GM19043 (cell line): ENCODE measurements at regions not wholly inside any gene's neighbourhood (a gene's known extent, or its start where the extent isn't known, plus 50 kb on each side); places are given as distances from the start of the nearest gene placed in this dataset.

Source experiments
- ATAC-seq: cut with Tn5 transposase; IDR thresholded peaks from one replicate; pipeline ENCODE4 v1.9.1; 2021; ENCODE audit warnings: low read depth; ENCODE audit not compliant: unreplicated experiment

DNA sequence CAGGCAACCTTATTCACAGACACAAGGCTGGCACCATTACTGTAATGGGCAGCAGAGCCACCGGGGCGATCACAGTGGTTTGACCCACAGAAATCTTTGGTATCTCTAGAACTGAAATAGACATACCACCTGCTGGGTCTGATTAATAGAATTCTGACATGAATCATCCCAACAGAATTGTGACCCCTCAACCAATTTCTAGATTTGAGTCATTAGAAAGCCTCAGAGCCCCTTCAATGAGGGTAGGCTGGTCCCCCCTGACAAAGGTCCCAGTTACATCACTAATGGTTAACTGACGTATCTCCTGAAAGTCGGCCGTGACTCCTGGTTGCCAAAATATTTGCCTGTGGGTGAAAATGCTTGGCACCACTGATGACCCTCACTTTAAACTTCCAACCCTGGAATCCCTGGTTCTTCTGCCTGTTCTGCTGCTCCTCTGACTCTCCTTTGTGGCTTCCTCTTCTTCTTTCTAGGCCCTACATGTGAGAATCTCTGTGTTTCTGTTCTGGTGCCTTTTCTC is 124.9 kb upstream of the ARID1B start:
- no peak for ATAC-seq

DNA sequence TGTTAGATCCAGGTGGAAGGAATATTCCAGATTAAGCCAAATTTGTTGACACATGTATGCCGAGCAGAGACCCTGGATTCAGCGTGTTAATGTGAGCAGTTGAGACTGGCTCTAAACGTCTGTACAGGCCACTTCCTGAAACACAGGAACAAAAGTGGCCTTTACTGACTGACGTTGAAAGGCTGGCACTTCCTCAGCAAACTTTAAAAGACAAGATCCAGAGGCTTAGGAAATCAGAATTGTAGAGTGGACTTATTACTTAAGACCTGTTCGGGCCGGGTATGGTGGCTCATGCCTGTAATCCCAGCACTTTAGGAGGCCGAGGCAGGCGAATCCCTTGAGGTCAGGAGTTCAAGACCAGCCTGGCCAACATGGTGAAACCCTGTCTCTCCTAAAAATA is 125.7 kb upstream of the ARID1B start:
- ATAC-seq: no peak

DNA sequence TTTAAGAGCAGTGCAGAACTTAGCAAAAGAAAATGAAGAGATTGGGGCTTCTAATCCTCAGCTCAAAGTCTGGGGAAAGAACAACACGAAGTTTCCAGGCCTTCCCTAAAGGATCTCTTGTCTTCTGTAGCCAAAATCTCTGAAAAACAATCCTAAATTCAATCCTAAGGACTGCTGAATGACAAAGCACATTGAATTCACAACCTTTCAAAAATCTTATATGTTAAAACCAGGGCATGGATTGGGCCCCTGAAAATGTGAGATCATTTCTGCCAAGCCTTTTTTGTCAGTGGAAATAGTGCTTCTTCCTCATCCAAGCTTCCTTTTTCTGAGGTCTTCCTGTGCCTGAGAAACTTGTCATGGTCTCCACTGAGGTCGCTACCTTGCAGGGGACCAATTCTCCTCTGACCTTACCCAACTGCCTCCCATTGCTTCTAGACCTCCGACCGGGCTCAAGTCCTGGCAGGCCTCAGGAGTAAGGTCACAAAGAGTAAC is 126.2 kb upstream of the ARID1B start:
- ATAC-seq: no peak

DNA sequence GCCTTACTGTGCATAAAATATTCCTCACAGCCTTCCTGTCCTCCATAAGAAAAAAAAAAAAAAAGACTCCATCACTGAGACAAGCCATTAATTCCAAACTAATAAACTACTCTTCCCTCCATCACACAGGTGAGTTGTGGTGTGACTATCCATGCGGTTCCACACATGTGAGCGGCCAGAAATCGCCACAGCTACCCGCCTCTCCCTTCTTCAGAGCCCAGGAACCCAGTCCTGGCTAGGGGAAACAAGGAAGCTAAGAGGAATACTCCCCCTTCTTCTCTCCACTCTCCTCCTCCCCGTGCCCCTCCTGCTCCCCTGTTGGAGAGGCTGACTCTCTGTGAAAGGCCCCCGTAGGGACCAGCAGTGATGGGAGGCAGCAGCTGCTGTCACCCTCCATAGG is 128.6 kb upstream of the ARID1B start:
- no peak for ATAC-seq

DNA sequence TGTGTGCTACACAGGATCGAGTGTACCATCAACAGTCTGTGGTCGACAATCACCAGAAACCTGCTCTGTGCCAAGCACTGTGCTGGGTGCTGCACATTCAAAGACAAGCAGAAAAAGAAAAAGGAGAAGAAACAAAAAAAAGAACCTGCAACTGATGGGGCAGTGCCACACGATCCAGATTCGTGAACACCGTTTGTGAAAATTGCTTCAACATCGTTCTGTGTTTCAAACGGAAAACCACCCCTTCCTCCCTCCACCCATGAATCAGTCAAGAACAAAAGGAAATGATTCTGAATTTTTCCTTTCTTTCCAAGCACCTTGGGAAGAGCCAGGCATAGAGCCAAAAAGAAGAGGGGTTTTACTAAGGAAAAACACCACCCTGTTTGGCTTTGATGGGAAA is 129.2 kb upstream of the ARID1B start:
- no peak for ATAC-seq

DNA sequence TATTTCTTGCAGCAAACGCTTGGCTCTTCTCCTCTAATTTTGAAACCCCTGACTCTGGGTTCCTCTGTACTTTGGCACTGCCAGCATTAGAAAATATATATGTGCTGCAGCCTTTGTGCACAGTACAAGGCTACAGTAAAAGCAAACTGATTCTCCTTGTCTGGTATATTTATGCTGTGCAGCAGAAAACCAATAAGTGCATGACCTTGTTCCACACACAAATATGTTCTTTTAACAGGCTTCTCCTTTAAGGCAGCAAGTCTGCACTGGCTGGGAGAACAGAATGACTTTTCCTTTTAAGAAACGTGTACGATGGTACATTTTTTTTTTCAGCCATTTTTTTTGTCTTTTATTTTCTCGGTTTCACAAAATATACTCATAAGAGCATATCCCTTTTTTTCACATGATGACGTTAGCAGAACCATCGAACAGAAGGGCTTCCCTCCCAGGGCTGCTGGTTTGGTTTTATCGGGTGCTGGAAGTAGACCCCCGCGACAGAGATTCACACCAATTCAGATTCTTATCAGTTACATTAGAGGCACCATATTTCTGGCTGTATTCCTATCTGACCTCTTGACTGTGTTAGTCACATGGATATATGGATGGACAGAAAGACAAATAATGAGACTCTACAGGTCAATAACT is 129.9 kb upstream of the ARID1B start:
- no peak for ATAC-seq

DNA sequence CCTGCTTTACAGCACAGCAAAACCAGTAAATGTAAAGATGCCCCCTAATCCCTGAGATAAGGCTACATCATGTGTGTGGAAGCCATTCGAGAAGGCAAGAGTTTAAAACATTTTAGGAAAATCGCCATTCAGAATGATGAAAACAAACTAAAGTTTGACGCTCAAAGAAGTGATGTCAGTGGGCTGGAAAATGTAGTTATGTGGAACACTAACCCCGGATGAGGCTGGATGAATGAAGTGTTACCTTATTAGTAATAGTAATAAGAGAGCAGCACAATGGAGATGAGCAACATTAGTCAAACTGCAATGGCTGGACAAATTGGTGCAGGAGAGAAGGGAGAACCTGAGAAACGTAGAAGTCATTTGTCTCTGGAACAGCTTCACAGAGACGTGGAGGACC is 130.7 kb upstream of the ARID1B start:
- no peak for ATAC-seq

DNA sequence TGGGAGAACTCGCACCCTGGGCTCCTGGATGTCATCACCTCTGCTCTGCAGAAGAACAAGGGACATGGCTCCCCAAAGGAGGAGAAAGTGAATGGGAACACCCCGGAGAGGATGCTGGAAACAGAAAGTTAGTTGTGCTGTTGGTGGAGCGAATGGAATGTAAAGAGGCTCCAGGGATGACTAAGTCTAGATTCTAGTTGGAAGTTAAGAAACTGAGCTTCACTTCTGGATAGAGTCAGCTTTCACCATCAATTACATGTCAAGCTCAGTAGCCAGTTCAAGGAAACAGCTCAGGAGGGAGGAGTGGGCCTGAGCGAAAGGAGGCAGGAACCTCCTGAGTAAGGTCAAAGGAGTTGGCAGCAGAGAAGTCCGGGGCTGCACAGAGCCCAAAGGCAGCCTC is 132.1 kb upstream of the ARID1B start:
- no peak for ATAC-seq

DNA sequence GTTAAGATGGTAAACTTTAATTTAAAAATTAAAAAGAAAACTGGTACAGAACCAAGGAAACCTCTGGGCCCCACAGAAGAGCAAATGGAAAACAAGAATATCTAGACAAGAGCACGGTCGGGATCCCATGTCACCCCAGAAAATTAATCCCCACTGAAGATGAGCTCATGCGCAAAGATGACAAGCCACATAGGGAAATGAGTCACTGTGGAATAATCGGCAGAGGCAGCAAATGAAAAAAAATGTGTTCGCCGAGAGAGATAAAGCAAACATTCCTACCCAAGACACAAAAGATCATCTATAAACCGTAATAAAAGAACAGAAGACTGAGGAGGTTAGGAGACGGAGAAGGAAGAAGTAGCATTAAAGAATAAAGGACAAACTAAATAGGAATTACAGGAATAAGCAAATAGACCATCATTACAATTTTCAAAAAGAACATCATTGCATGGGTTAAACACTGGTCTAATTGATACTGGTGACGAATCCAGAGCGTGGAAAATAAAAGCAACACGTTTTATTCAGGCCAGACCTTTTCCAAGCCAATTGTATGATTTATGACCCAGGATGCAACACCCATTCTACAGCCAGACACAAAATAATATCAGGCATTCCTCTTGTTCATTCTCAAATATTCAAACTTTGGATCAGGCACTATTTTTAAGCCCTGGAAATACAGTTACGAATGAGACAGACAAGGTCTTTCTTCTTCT is 138.0 kb upstream of the ARID1B start:
- ATAC-seq: no peak

DNA sequence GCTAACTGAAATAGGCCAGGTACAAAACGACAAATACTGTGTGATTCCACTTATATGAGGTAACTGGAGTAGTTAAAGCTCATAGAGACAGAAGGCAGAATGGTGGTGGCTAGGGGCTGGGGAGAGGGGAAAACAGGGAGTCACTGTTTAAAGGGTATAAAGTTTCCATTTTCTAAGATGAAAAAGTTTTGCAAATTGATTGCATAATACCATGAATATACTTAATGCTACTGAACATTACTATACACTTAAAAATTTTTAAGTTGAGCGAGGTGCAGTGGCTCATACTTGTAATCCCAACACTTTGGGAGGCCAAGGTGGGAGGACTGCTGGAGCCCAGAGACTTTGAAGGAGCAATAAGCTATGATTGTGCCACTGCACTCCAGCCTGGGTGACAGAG is 138.6 kb upstream of the ARID1B start:
- no peak for ATAC-seq

DNA sequence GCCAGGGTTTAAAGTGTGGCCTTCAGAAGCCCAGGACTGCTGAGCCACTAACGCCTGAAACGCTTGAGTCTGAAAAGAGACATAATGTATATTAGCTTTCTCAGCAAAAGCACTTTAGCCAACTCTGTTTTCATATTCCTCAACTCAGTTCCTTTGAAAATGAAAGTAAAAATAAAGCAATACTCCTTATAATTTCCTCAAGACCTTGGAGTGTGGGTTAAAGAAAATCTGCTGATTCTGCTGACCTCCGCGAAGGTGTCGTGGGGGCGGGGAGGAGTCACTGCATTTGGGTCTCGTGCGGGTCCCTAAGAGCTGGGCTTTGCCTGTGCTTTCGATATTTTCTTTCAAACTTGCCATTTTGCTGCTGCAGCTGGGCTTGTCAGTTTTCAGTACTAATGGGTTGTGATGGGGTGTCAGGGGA is 142.2 kb upstream of the ARID1B start:
- ATAC-seq: no peak

DNA sequence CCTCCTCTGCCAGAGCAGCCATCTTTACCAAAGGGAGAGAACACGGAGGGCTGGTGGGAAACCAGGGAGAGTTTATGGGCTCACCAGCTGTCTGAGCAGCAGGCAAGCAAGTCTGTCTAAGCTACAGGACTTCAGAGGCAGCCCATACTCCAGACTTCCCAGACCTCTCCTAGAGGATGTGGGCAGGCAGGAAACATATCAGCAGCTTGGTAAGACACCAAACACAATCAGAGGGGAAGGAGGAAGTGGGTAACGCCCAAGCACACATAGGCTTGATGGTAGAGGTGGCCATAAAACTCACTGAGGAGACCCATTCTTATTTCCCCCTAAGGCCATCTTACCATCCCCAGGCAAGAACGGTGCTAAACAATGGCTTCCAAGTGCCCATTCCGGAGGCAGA is 143.1 kb upstream of the ARID1B start:
- ATAC-seq: no peak

DNA sequence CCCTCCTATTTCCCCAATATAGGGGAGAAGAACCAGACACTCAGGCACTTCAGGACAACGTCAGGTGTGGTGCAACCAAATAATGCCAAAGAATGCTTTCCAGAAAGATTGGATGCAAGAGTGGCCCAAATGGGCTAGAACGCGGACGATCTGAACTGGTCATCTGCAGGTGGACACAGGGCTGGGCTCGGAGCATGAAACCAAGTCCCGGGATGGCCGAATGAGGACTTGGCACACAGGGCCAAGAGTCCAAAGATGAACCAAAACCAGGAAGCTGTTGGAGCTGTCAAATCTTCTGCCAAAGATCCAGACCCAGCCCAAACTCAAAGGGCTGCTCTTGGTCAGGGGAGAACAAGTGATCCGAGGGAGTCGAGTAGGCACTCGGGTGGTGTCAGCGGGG is 143.9 kb upstream of the ARID1B start:
- no peak for ATAC-seq

DNA sequence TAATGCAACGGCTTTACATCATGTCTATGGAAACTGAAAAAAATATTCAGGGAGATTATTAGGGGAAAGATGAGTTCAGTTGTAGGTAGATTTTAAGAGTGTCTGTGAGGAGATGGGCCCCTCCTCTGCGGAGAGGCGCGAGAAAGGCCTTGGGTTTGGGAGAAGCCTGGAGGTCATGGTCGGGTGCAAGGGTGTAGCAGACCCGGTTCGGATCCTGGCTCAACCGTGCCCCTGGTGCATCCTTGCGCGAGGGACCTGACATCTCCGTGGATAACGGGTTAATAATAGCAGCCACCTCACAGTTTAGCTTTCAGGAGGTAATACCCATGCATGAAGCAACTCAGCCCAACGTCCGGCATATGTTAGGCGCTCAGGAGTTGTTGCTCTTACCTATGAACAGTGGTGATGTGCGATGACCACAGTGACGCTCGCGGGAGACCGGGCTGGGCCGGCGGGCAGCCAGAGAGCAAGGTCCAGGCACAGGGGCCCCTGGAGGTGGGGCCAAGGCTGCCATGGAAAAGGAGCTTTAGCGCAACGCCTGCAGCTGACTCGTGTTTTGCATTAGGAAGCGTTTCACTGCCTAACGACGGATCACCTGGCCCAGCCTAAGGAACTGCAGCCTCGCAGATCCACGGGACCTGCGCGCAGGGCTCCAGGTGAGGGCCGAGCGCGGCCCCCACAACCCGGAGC is 146.4 kb upstream of the ARID1B start:
- ATAC-seq: no peak

DNA sequence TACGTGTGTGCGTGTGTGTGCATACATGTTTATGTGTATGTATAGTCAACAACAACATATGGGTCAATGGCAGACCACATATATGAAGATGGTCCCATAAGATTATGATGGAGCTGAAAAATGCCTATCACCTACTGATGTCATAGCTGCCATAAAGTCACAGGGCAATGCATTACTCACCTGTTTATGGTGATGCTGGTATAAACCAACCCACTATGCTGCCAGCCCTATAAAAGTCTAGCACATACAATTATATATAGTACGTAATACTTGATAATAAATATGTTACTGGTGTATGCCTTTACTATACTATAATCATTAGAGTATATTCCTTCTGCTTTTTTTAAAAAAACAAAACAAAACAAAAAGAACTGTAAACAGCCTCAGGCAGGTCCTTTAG is 148.4 kb upstream of the ARID1B start:
- no peak for ATAC-seq

DNA sequence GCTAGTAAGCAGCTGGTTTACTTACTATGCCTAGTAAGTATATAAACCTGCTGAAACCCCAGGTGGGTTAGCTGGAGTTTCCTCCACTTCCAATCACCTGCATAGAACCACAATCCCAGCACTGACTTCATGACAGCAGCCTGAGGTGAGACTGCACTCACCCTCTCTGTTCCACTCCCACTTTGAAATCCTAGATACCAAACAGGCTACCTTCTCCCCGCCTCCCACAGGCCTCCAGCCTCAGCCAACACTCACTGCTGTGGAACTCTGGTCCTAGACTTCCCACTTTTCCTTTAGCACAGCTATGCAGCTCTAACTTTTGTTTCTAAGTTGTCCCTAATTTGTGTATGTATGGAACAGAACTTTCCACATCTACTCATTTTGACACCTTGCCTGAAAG is 149.7 kb upstream of the ARID1B start:
- ATAC-seq: no peak

DNA sequence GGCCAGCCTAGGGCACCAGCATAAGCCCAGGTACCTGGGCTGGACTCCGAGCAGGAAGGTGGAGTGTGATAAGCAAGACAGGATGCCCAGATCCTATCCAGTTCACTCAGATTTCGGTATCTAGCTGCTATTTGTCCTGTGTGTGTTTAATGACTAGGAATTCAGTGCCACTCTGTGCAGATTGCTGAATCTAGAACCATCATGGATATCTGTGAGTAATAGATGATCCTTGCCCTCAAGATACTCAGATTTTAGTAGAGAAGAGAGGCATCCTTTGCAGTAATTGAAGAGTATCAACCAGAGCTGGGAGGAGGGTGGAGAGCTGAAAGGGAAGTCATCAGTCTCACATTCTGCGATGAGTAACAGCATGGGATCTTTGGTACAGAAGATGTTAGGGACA is 155.0 kb upstream of the ARID1B start:
- no peak for ATAC-seq

DNA sequence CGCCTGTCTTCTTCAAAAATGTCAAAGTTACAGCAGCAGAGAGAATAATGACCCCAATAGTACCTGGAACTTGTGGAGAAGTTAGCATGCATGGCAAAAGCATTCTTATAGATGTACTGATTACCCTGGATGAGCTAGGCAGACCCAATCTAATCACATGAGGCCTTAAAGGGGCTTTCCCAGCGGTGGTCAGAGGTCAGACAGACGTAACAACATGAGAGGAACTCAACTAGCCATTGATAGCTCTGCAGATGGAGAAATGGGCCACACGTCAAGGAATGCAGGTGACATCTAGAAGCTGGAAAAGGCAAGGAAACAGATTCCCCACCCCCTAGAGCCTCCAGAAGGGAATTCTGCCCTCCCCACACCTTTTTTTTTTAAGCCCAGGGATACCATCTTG is 156.8 kb upstream of the ARID1B start:
- no peak for ATAC-seq

DNA sequence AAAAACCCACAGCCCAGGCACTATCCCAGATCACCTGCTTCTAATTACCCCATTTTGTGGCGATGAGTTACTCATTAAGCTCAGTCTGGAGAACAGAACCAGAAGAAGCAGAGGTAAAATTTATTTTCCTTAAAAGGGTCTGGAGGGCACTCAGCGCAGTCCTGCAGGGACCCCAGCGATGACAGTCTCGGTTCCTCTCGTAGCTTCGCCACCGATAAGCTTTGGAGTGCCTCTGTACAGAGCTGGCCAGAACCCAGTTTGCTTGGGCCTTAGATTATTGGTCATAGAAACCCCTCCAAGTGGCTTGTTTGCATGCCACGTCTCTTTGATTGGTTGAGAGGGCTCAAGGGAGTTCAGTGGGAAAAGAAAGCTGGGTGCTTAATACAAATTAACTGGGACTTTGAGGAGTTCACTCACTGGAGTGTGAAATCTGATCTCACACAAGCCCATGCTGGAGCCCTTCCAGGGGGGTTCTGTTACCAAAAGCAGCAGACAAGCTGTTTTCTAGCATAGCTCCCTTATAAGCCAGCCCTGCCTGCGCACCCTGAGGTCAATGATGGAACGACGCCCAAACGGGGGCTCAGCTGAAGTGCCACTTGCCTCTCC is 158.5 kb upstream of the ARID1B start:
- no peak for ATAC-seq

DNA sequence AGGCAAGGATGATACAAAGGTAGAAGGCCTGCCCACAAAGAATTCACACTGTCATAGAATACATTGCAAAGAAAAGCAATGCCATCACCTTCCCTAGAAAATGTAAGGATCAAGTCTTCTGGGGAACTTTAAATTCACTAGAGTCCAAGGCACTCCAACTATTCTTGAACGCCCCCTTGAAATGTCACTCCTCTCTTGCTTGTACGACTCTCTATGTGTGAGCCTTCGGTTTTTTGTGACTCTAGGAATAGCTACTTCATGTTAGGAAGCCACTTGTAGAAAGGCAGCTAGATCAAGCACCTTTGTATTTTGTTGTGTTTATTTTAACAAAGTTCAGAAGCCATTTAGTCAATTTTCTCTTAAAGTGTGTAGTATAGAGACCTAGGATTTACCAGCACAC is 159.2 kb upstream of the ARID1B start:
- no peak for ATAC-seq

DNA sequence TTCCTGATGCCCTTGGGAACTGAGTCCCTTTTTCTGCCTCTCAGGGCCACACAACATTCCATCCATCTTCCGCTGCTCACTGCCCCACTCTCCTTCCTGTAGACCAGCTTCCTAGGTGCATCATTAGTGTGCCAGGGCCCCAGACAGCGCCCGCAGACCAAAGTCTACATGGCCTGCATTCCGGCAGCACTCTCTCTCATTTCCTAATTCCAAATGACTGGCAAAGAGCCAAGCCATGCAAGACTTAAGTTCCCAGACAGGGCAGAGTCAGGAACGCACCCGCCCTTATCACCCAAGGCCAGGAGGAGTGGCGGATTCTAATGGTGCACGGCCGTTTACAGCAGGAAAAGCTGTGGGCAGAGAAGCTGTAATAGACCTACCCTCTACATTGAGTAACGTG is 159.8 kb upstream of the ARID1B start:
- no peak for ATAC-seq
